Neural progenitor cell (in vitro differentiated cells): ENCODE measurements at regions not wholly inside any gene's neighbourhood (a gene's known extent, or its start where the extent isn't known, plus 50 kb on each side); places are given as distances from the start of the nearest gene placed in this dataset.
A peak's percentile ranks its signal among the peaks of the same experiment; 100 is the strongest.

Source experiments
- DNase-seq: peaks from one replicate; pipeline ENCODE4 v3.0.0-alpha.2; 2016; ENCODE audit warnings: low spot score
- H2AFZ ChIP-seq: fragments of 200-600 bp; sonication (generic); replicated peaks from 2 replicates; pipeline ENCODE4 v1.6.1; 2016; ENCODE audit warnings: antibody characterized with exemption
- H3F3A ChIP-seq: fragments of 200-600 bp; sonication (generic); 2 replicates; pipeline ENCODE4 v1.6.1; 2016; ENCODE audit warnings: antibody characterized with exemption, low read depth
- H3K27ac ChIP-seq: fragments of 200-600 bp; sonication (generic); 2 replicates; pipeline ENCODE4 v1.5.1; 2016; ENCODE audit warnings: mild to moderate bottlenecking
- H3K27me3 ChIP-seq: fragments of 200-600 bp; sonication (generic); 2 replicates; pipeline ENCODE4 v1.6.1; 2016; ENCODE audit warnings: mild to moderate bottlenecking, moderate library complexity
- H3K36me3 ChIP-seq: fragments of 200-600 bp; sonication (generic); 2 replicates; pipeline ENCODE4 v1.5.1; 2016
- H3K4me1 ChIP-seq: fragments of 200-600 bp; sonication (generic); 2 replicates; pipeline ENCODE4 v1.6.1; 2016; ENCODE audit warnings: mixed run types
- H3K4me2 ChIP-seq: fragments of 200-600 bp; sonication (generic); 2 replicates; pipeline ENCODE4 v1.6.1; 2016
- H3K4me3 ChIP-seq: fragments of 200-600 bp; sonication (generic); 2 replicates; pipeline ENCODE4 v1.5.1; 2016
- H3K79me2 ChIP-seq: fragments of 200-600 bp; sonication (generic); 2 replicates; pipeline ENCODE4 v1.6.1; 2016; ENCODE audit warnings: low read depth
- H3K9ac ChIP-seq: fragments of 200-600 bp; sonication (generic); 2 replicates; pipeline ENCODE4 v1.6.1; 2016
- H3K9me3 ChIP-seq: fragments of 200-600 bp; sonication (generic); 2 replicates; pipeline ENCODE4 v1.5.1; 2016; ENCODE audit warnings: low read depth
- H4K20me1 ChIP-seq: fragments of 200-600 bp; sonication (generic); 2 replicates; pipeline ENCODE4 v1.6.1; 2016; ENCODE audit warnings: low read depth
- H3K27ac Mint-ChIP-seq: 3 replicates; pipeline ENCODE4 v1.8.0; 2021; ENCODE audit warnings: mixed read lengths
- H3K27me3 Mint-ChIP-seq: 2 replicates; pipeline ENCODE4 v1.8.0; 2022; ENCODE audit warnings: low read depth, mild to moderate bottlenecking, inconsistent platforms, moderate library complexity, mixed read lengths; ENCODE audit not compliant: insufficient read depth
- H3K36me3 Mint-ChIP-seq: 3 replicates; pipeline ENCODE4 v1.8.0; 2021; ENCODE audit warnings: mixed read lengths
- H3K4me1 Mint-ChIP-seq: 3 replicates; pipeline ENCODE4 v1.8.0; 2021; ENCODE audit warnings: mixed read lengths
- H3K4me3 Mint-ChIP-seq: 3 replicates; pipeline ENCODE4 v1.8.0; 2021; ENCODE audit warnings: mild to moderate bottlenecking, moderate library complexity, mixed read lengths
- H3K9me3 Mint-ChIP-seq: 3 replicates; pipeline ENCODE4 v1.8.0; 2020; ENCODE audit warnings: mixed read lengths
- EZH2 ChIP-seq: fragments of 200-600 bp; sonication (generic); IDR thresholded peaks from 2 replicates; pipeline ENCODE4 v1.6.1; 2017; ENCODE audit warnings: antibody characterized with exemption, mild to moderate bottlenecking, moderate library complexity
- EZH2phosphoT487 ChIP-seq: fragments of 200-600 bp; sonication (generic); IDR thresholded peaks from 2 replicates; pipeline ENCODE4 v1.6.1; 2017; ENCODE audit warnings: antibody characterized with exemption
- TF ChIP-seq, protein P1 (sequence below): fragments of 200-600 bp; sonication (generic); IDR thresholded peaks from 2 replicates; pipeline ENCODE4 v1.5.1; 2017; ENCODE audit warnings: antibody characterized with exemption, mild to moderate bottlenecking

DNA sequence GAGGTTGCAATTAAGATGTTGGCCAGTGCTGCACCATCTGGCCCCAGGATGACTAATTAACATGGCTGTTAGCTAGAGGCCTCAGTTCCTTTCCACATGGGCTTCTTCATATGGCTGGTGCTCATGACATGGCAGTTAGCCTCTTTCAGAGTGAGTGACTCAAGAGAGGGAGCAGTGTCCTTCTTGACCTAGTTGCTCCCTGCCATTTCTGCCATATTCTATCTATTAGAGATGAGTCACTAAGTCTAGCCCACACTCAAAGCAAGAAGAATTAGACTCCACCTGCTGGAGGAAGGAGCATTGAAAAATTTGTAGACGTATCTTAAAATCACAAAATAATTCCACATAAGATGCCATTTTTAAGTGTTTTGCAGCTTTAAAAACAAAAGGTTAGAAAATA lies 651.2 kb upstream of the CCNG1 start:
- Histone ChIP-seq H3K4me3 (no peak overlapping the region), H3K4me1 (no peaks in the 10 kb centered on the region), H3K9me3 (no peaks in the 10 kb centered on the region), H2AFZ (no peak overlapping the region), H3K9ac (no peak overlapping the region), H3F3A (peaks cover 8% of the 10 kb centered on the region), H3K36me3 (no peaks in the 10 kb centered on the region), H4K20me1 (no peaks in the 10 kb centered on the region), H3K79me2 (no peaks in the 10 kb centered on the region), H3K27me3 (no peaks in the 10 kb centered on the region), H3K4me2 (no peak overlapping the region), H3K27ac (no peak overlapping the region)
- Mint-ChIP-seq H3K4me1 (peaks cover 10% of the 10 kb centered on the region), H3K27ac (no peak overlapping the region), H3K4me3 (no peak overlapping the region), H3K9me3 (peaks cover 8% of the 10 kb centered on the region), H3K27me3 (peaks cover 2% of the 10 kb centered on the region), H3K36me3 (no peaks in the 10 kb centered on the region)
- no peak for TF ChIP-seq EZH2phosphoT487
- TF ChIP-seq, protein P1, sequence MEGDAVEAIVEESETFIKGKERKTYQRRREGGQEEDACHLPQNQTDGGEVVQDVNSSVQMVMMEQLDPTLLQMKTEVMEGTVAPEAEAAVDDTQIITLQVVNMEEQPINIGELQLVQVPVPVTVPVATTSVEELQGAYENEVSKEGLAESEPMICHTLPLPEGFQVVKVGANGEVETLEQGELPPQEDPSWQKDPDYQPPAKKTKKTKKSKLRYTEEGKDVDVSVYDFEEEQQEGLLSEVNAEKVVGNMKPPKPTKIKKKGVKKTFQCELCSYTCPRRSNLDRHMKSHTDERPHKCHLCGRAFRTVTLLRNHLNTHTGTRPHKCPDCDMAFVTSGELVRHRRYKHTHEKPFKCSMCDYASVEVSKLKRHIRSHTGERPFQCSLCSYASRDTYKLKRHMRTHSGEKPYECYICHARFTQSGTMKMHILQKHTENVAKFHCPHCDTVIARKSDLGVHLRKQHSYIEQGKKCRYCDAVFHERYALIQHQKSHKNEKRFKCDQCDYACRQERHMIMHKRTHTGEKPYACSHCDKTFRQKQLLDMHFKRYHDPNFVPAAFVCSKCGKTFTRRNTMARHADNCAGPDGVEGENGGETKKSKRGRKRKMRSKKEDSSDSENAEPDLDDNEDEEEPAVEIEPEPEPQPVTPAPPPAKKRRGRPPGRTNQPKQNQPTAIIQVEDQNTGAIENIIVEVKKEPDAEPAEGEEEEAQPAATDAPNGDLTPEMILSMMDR: peak; percentile 16
- no peak for DNase-seq

DNA sequence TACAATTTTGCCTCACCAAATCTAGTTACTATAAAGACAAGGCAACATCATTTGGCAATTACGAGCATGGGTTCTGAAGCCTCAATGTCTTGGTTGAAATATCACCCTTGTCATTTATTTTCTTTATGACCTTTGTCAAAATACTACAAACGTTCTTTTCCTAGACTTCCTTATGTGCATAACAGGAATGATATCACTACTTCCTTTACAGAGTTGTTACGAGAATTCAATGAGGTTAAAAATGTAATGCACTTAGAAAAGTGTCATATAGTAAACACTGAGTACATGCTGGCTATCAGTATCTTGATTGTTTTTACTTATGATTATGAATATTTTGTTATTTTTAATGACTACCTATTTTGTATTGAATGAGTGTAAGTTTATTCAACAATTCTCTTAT lies 640.9 kb upstream of the CCNG1 start:
- H3K79me2 ChIP-seq: no peaks in the 10 kb centered on the region
- no peak overlapping the region for H3K27ac ChIP-seq
- H3K4me1 ChIP-seq: peaks cover 4% of the 10 kb centered on the region
- Mint-ChIP-seq H3K36me3 (no peaks in the 10 kb centered on the region), H3K27ac (no peak overlapping the region), H3K4me3 (no peak overlapping the region), H3K9me3 (no peaks in the 10 kb centered on the region), H3K27me3 (no peaks in the 10 kb centered on the region), H3K4me1 (peaks cover 23% of the 10 kb centered on the region)
- H2AFZ ChIP-seq: no peak overlapping the region
- no peak overlapping the region for H3K4me2 ChIP-seq
- H3K36me3 ChIP-seq: no peaks in the 10 kb centered on the region
- H3K9me3 ChIP-seq: no peaks in the 10 kb centered on the region
- DNase-seq: no peak
- H3K9ac ChIP-seq: no peak overlapping the region
- H3K4me3 ChIP-seq: no peak overlapping the region
- H4K20me1 ChIP-seq: no peaks in the 10 kb centered on the region
- no peaks in the 10 kb centered on the region for H3K27me3 ChIP-seq
- TF ChIP-seq EZH2phosphoT487 (no peak), EZH2 (no peak)
- TF ChIP-seq, protein P1: no peak
- H3F3A ChIP-seq: no peaks in the 10 kb centered on the region

DNA sequence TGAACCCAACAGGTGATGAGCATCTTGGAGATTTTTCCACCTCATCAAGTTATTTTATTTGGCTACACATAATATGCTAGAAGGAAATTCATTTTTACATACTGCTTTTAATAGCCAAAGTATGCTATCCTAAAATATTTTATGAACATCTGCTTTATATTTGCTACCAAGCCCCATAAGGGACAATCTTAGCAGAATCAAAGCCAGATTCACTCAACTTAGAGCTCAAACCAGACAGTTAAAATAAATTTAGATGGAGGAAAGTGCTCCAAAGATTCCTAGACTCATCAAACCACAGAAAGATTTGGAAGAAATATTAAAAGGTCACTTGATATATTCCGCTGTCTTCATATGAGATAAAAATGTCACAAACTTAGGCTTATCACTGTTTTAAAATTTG lies 637.1 kb upstream of the CCNG1 start:
- Histone ChIP-seq H3K4me1 (peaks cover 4% of the 10 kb centered on the region), H3K4me3 (no peak overlapping the region), H4K20me1 (no peaks in the 10 kb centered on the region), H3K9me3 (no peaks in the 10 kb centered on the region), H3F3A (no peaks in the 10 kb centered on the region), H3K9ac (no peak overlapping the region), H3K27me3 (no peaks in the 10 kb centered on the region), H3K36me3 (no peaks in the 10 kb centered on the region), H3K79me2 (no peaks in the 10 kb centered on the region), H3K27ac (no peak overlapping the region), H2AFZ (no peak overlapping the region), H3K4me2 (no peak overlapping the region)
- Mint-ChIP-seq H3K4me1 (peaks cover 12% of the 10 kb centered on the region), H3K36me3 (no peaks in the 10 kb centered on the region), H3K27ac (no peak overlapping the region), H3K27me3 (no peaks in the 10 kb centered on the region), H3K9me3 (no peaks in the 10 kb centered on the region), H3K4me3 (no peak overlapping the region)
- TF ChIP-seq, protein P1: no peak
- TF ChIP-seq EZH2phosphoT487 (no peak), EZH2 (no peak)
- DNase-seq: no peak

DNA sequence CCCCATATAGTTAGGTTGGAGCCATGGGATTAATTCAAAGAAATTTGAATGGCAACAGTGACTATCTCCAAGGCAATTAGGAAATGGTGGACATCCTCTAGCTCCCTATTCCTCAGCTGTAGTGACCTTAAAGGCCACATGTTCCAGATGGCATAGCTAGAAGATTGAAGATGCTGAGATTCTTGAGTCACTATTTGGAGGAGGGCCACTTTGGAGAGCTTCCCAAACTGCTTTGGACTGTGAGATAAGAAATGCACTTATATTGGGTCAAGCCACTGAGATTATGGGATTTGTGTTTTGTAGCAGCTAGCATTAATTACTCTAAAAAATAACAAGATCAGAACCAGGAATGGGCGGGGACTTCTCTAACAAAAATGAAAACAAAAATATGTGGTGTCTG lies 636.2 kb upstream of the CCNG1 start:
- H4K20me1 ChIP-seq: no peaks in the 10 kb centered on the region
- H3K4me1 ChIP-seq: peaks cover under 1% of the 10 kb centered on the region
- Mint-ChIP-seq H3K9me3 (no peaks in the 10 kb centered on the region), H3K27me3 (no peaks in the 10 kb centered on the region), H3K4me1 (peaks cover 7% of the 10 kb centered on the region), H3K4me3 (no peak overlapping the region), H3K36me3 (no peaks in the 10 kb centered on the region), H3K27ac (no peak overlapping the region)
- H3K9me3 ChIP-seq: no peaks in the 10 kb centered on the region
- no peaks in the 10 kb centered on the region for H3K79me2 ChIP-seq
- H3K9ac ChIP-seq: no peak overlapping the region
- no peak for TF ChIP-seq EZH2phosphoT487
- TF ChIP-seq, protein P1: no peak
- no peak for TF ChIP-seq EZH2
- no peak overlapping the region for H2AFZ ChIP-seq
- no peaks in the 10 kb centered on the region for H3F3A ChIP-seq
- H3K4me2 ChIP-seq: no peak overlapping the region
- no peak overlapping the region for H3K4me3 ChIP-seq
- no peak for DNase-seq
- no peaks in the 10 kb centered on the region for H3K36me3 ChIP-seq
- H3K27ac ChIP-seq: no peak overlapping the region
- no peaks in the 10 kb centered on the region for H3K27me3 ChIP-seq
